K562 (cell line): ENCODE measurements at regions not wholly inside any gene's neighbourhood (a gene's known extent, or its start where the extent isn't known, plus 50 kb on each side); places are given as distances from the start of the nearest gene placed in this dataset.

Experiments used
- ATAC-seq: fragments of 200-7000 bp; cut with Tn5 transposase; 3 replicates; pipeline ENCODE4 v1.9.1; 2020; ENCODE audit warnings: moderate library complexity
- BruUV-seq: library from RNA; stranded (reverse); fragments of 400-500 nt; replicated peaks from 2 replicates; lab custom pipeline; 2021; lab: Mats Ljungman, UMichigan
- CTCF ChIA-PET: fragments of 300-600 bp; formaldehyde crosslinking; extraction: SDS; loops from one replicate; lab custom pipeline; 2021; ENCODE audit warnings: low intra/inter-chr PET ratio; lab: Yijun Ruan, JAX
- POLR2A ChIA-PET: fragments of 300-600, 350-650 bp; sonication (Branson Sonifier 250); formaldehyde crosslinking; extraction: SDS; loops from one replicate; lab custom pipeline; 2021; ENCODE audit warnings: antibody characterized with exemption, inconsistent platforms; lab: Yijun Ruan, JAX
- DNase-seq, 4 experiments: peaks; one replicate each; pipeline versions ENCODE4 v3.0.0 to v3.0.0-alpha.2; 2011 to 2018; ENCODE audit warnings: low spot score in 3 of 4, mixed read lengths in 3 of 4; ENCODE audit errors: extremely low read depth in 1 of 4
- FAIRE-seq: peaks from 2 replicates; lab custom pipeline; 2011; peaks lifted over from hg19 to GRCh38; lab: Jason Lieb, UNC
- H2AFZ ChIP-seq: 2 replicates; pipeline ENCODE4 v1.6.0; 2011; ENCODE audit warnings: low read depth, low read length, control low read depth, inconsistent platforms
- H3K27ac ChIP-seq: fragments of 200-600 bp; 3 replicates; pipeline ENCODE4 v1.8.0; 2011; ENCODE audit warnings: low read depth, mild to moderate bottlenecking, control low read depth, inconsistent platforms, low read length, moderate library complexity, mixed read lengths; ENCODE audit errors: extremely low read depth
- H3K27me3 ChIP-seq, 2 experiments: fragments of 300-600 bp in 1 of 2; 2 replicates in 1 of 2; 3 replicates in 1 of 2; pipeline versions ENCODE4 v1.6.0 to v1.8.0; 2011; ENCODE audit warnings: inconsistent platforms in 2 of 2, low read length in 2 of 2, mild to moderate bottlenecking in 1 of 2, mixed read lengths in 1 of 2, moderate library complexity in 1 of 2; ENCODE audit not compliant: control insufficient read depth in 2 of 2, insufficient read depth in 2 of 2
- H3K36me3 ChIP-seq: fragments of 300-600 bp; 3 replicates; pipeline ENCODE4 v1.8.0; 2011; ENCODE audit warnings: mild to moderate bottlenecking, low read length, inconsistent platforms; ENCODE audit not compliant: control insufficient read depth, insufficient read depth
- H3K4me1 ChIP-seq, 2 experiments: fragments of 200-600 bp in 1 of 2; replicated peaks in 1 of 2; 2 replicates in 1 of 2; 3 replicates in 1 of 2; pipeline versions ENCODE4 v1.5.1 to v1.8.0; 2011; ENCODE audit warnings: inconsistent platforms in 2 of 2, low read length in 2 of 2, mild to moderate bottlenecking in 1 of 2, mixed read lengths in 1 of 2, moderate library complexity in 1 of 2; ENCODE audit not compliant: control insufficient read depth in 2 of 2, insufficient read depth in 2 of 2
- H3K4me2 ChIP-seq: 2 replicates; pipeline ENCODE4 v1.6.1; 2011; ENCODE audit warnings: low read length, control low read depth, inconsistent platforms, mixed read lengths; ENCODE audit not compliant: insufficient read depth
- H3K4me3 ChIP-seq: fragments of 200-600 bp; sonication (generic), shearing (Covaris generic); 2 replicates; pipeline ENCODE4 v1.5.1; 2016; ENCODE audit warnings: control low read depth, inconsistent platforms
- H3K79me2 ChIP-seq: fragments of 200-600 bp; 3 replicates; pipeline ENCODE4 v1.8.0; 2011; ENCODE audit warnings: low read length, inconsistent platforms; ENCODE audit not compliant: control insufficient read depth, insufficient read depth
- H3K9ac ChIP-seq, 2 experiments: 2 replicates each; pipeline versions ENCODE4 v1.6.0 to v1.6.1; 2011; ENCODE audit warnings: low read depth in 2 of 2, low read length in 2 of 2, control low read depth in 1 of 2, inconsistent platforms in 1 of 2, mild to moderate bottlenecking in 1 of 2, mixed read lengths in 1 of 2; ENCODE audit not compliant: insufficient read depth in 1 of 2
- H3K9me1 ChIP-seq: one replicate; pipeline ENCODE4 v1.6.0; 2011; ENCODE audit warnings: inconsistent platforms, mild to moderate bottlenecking, low read length, moderate library complexity; ENCODE audit not compliant: control insufficient read depth, insufficient read depth
- H3K9me3 ChIP-seq: replicated peaks from 2 replicates; pipeline ENCODE4 v1.5.1; 2011; ENCODE audit warnings: low read depth, low read length, inconsistent platforms; ENCODE audit not compliant: control insufficient read depth, insufficient read depth
- H4K20me1 ChIP-seq: replicated peaks from 2 replicates; pipeline ENCODE4 v1.6.1; 2011; ENCODE audit warnings: low read length, inconsistent platforms, mixed read lengths; ENCODE audit not compliant: control insufficient read depth, insufficient read depth
- E2F3 ChIP-seq: fragments of 250-450 bp; sonication (Bioruptor Pico); IDR thresholded peaks from 2 replicates; pipeline ENCODE4 v1.4.0; 2020; ENCODE audit warnings: mild to moderate bottlenecking
- GATAD2A ChIP-seq: fragments of 450-650 bp; IDR thresholded peaks from 2 replicates; pipeline ENCODE4 v1.6.1; 2017
- KLF16 ChIP-seq: IDR thresholded peaks from 2 replicates; pipeline ENCODE4 v1.6.1; 2016; ENCODE audit warnings: antibody characterized with exemption
- MCM7 ChIP-seq, 2 experiments: fragments of 450-650 bp; IDR thresholded peaks; 2 replicates each; pipeline ENCODE4 v1.6.1; 2016 to 2018
- MIER1 ChIP-seq: fragments of 450-650 bp; IDR thresholded peaks from 2 replicates; pipeline ENCODE4 v1.6.1; 2016; ENCODE audit warnings: antibody characterized with exemption, mild to moderate bottlenecking, low read depth
- MYC ChIP-seq, 2 experiments: fragments of 250-450 bp in 1 of 2; sonication (Bioruptor Pico) in 1 of 2; IDR thresholded peaks; 2 replicates each; pipeline versions ENCODE4 v1.5.1 to v1.6.1; 2012 to 2021; ENCODE audit warnings: low read depth in 2 of 2, borderline replicate concordance in 1 of 2, improper control_type of control experiment in 1 of 2, low read length in 1 of 2, mild to moderate bottlenecking in 1 of 2, moderate library complexity in 1 of 2
- NFE2L1 ChIP-seq: fragments of 450-650 bp; IDR thresholded peaks from 2 replicates; pipeline ENCODE4 v1.6.1; 2016; ENCODE audit warnings: missing genetic modification characterization, low read depth, mild to moderate bottlenecking, missing compliant biosample characterization, moderate library complexity, borderline replicate concordance
- NR4A1 ChIP-seq, 2 experiments: fragments of 250-450 bp in 1 of 2; fragments of 450-650 bp in 1 of 2; sonication (Bioruptor Pico) in 1 of 2; IDR thresholded peaks; 2 replicates each; pipeline versions ENCODE4 v1.4.0 to v1.6.1; 2016 to 2020; ENCODE audit warnings: mild to moderate bottlenecking in 2 of 2, missing compliant biosample characterization in 1 of 2, missing genetic modification characterization in 1 of 2, moderate library complexity in 1 of 2
- PHF21A ChIP-seq: fragments of 450-650 bp; IDR thresholded peaks from 2 replicates; pipeline ENCODE4 v1.6.1; 2017; ENCODE audit warnings: low read depth, borderline replicate concordance
- SNRNP70 ChIP-seq: fragments of 200-400 bp; formaldehyde crosslinking; optimal IDR thresholded peaks from 2 replicates; pipeline ENCODE3; 2017; ENCODE audit warnings: low read depth, low read length
- SREBF1 ChIP-seq: fragments of 150-350 bp; IDR thresholded peaks from 2 replicates; pipeline ENCODE4 v1.6.1; 2014; ENCODE audit warnings: antibody characterized with exemption, low read depth, low read length, borderline replicate concordance
- TSC22D4 ChIP-seq: fragments of 450-650 bp; IDR thresholded peaks from 2 replicates; pipeline ENCODE4 v1.6.1; 2016; ENCODE audit warnings: missing genetic modification characterization, missing biosample characterization, control low read depth
- ZNF175 ChIP-seq: fragments of 200-800 bp; sonication (Bioruptor generic); IDR thresholded peaks from 2 replicates; pipeline ENCODE4 v1.6.1; 2016; ENCODE audit warnings: low read depth, mild to moderate bottlenecking, missing genetic modification characterization, missing compliant biosample characterization
- ZNF41 ChIP-seq: fragments of 250-450 bp; sonication (Bioruptor Pico); conservative IDR thresholded peaks from 2 replicates; pipeline ENCODE4 v1.4.0; 2020; ENCODE audit warnings: mild to moderate bottlenecking
- in situ Hi-C: fragments of 300-500 bp; cut with MboI; formaldehyde crosslinking; loops from 4 replicates; pipeline ENCODE4 v1.15.0; 2018; ENCODE audit warnings: inconsistent platforms, mixed read lengths
- intact Hi-C: fragments of 100-400 bp; cut with micrococcal nuclease; formaldehyde crosslinking; loops from 2 replicates; pipeline ENCODE4 v1.14.2; 2022
- TF ChIP-seq, protein P1 (sequence below): fragments of 250-450 bp; sonication (Bioruptor Pico); IDR thresholded peaks from 2 replicates; pipeline ENCODE4 v1.8.0; 2021; ENCODE audit warnings: moderate library complexity, mild to moderate bottlenecking, inconsistent platforms
- TF ChIP-seq, protein P2 (sequence below): fragments of 250-450 bp; sonication (Bioruptor Pico); IDR thresholded peaks from 2 replicates; pipeline ENCODE4 v1.8.0; 2022; ENCODE audit warnings: moderate library complexity, mild to moderate bottlenecking, inconsistent platforms
- TF ChIP-seq, protein P3 (sequence below): fragments of 450-650 bp; formaldehyde crosslinking; IDR thresholded peaks from 2 replicates; pipeline ENCODE4 v1.4.0; 2020; ENCODE audit warnings: mild to moderate bottlenecking, moderate library complexity
- TF ChIP-seq, protein P4 (sequence below): IDR thresholded peaks from 3 replicates; pipeline ENCODE4 v1.6.1; 2011; ENCODE audit warnings: borderline replicate concordance, mild to moderate bottlenecking, moderate library complexity; ENCODE audit not compliant: insufficient read length; ENCODE audit errors: extremely low read depth

DNA sequence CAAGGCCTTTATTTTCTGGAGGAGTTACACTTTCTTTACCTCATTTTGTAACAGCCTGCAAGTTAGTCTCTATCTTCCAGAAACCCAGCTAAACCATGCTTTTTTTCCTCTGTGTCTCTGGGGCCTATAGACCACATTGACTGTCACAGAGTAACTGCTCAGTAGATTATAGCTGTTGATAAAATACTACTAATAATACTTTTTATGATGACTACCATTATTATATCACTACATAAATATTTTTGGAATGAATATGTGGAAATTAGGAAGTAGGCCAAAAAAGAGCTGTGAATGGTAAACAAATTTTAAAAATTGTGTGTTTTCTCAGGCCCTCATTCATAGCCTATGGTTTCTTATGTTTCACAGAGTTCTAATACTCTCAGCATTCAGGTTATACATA, 233.1 kb upstream of the USP24 start:
- intact Hi-C loops = no loop called here
- POLR2A ChIA-PET = interaction anchor here (0.6 to 1.5 kb wide), 3 partner anchors 20 to 28 kb away, joined by 3 to 4 read pairs (median 3); no protein-coding TSS in a partner anchor
- Histone ChIP-seq H3K36me3 (no peaks in the 10 kb centered on the region), H3K9me1 (no peaks in the 10 kb centered on the region), H3K27ac (no peak overlapping the region), H3K9ac (no peak overlapping the region), H3K9me3 (no peaks in the 10 kb centered on the region), H2AFZ (no peak overlapping the region), H3K79me2 (no peaks in the 10 kb centered on the region), H3K4me2 (no peak overlapping the region), H4K20me1 (no peaks in the 10 kb centered on the region), H3K4me3 (no peak overlapping the region), H3K27me3 (no peaks in the 10 kb centered on the region), H3K4me1 (peaks cover 0 to 14% of the 10 kb centered on the region in 2 experiments; a peak in 3 of 5 replicates)
- in situ Hi-C loops = no loop called here
- DNase-seq = no peak
- no TSS peak for BruUV-seq
- ATAC-seq = no peak
- CTCF ChIA-PET = no interaction called here
- FAIRE-seq = no peak
- no peak for TF ChIP-seq SNRNP70
- no peak for TF ChIP-seq ZNF41 (CRISPR knock-in tag)
- TF ChIP-seq E2F3 (CRISPR knock-in tag) = no peak
- TF ChIP-seq, protein P1, sequence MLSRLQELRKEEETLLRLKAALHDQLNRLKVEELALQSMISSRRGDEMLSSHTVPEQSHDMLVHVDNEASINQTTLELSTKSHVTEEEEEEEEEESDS (CRISPR knock-in tag) = no peak
- TF ChIP-seq ZNF175 (CRISPR knock-in tag) = no peak
- no peak for TF ChIP-seq MIER1
- TF ChIP-seq, protein P2, sequence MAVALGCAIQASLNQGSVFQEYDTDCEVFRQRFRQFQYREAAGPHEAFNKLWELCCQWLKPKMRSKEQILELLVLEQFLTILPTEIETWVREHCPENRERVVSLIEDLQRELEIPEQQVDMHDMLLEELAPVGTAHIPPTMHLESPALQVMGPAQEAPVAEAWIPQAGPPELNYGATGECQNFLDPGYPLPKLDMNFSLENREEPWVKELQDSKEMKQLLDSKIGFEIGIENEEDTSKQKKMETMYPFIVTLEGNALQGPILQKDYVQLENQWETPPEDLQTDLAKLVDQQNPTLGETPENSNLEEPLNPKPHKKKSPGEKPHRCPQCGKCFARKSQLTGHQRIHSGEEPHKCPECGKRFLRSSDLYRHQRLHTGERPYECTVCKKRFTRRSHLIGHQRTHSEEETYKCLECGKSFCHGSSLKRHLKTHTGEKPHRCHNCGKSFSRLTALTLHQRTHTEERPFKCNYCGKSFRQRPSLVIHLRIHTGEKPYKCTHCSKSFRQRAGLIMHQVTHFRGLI (CRISPR knock-in tag) = no peak
- TF ChIP-seq MYC (IDR thresholded peaks at IDR 0.05; ENCODE audit: low read depth, low read length) = no peak
- TF ChIP-seq MYC (CRISPR knock-in tag; IDR thresholded peaks at IDR 0.05; ENCODE audit: borderline replicate concordance, low read depth) = no peak
- TF ChIP-seq PHF21A = no peak
- no peak for TF ChIP-seq SREBF1
- TF ChIP-seq NFE2L1 (tag) = no peak
- TF ChIP-seq, protein P3, sequence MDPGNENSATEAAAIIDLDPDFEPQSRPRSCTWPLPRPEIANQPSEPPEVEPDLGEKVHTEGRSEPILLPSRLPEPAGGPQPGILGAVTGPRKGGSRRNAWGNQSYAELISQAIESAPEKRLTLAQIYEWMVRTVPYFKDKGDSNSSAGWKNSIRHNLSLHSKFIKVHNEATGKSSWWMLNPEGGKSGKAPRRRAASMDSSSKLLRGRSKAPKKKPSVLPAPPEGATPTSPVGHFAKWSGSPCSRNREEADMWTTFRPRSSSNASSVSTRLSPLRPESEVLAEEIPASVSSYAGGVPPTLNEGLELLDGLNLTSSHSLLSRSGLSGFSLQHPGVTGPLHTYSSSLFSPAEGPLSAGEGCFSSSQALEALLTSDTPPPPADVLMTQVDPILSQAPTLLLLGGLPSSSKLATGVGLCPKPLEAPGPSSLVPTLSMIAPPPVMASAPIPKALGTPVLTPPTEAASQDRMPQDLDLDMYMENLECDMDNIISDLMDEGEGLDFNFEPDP (CRISPR knock-in tag) = no peak
- no peak for TF ChIP-seq MCM7 (IDR thresholded peaks at IDR 0.05)
- TF ChIP-seq, protein P4, sequence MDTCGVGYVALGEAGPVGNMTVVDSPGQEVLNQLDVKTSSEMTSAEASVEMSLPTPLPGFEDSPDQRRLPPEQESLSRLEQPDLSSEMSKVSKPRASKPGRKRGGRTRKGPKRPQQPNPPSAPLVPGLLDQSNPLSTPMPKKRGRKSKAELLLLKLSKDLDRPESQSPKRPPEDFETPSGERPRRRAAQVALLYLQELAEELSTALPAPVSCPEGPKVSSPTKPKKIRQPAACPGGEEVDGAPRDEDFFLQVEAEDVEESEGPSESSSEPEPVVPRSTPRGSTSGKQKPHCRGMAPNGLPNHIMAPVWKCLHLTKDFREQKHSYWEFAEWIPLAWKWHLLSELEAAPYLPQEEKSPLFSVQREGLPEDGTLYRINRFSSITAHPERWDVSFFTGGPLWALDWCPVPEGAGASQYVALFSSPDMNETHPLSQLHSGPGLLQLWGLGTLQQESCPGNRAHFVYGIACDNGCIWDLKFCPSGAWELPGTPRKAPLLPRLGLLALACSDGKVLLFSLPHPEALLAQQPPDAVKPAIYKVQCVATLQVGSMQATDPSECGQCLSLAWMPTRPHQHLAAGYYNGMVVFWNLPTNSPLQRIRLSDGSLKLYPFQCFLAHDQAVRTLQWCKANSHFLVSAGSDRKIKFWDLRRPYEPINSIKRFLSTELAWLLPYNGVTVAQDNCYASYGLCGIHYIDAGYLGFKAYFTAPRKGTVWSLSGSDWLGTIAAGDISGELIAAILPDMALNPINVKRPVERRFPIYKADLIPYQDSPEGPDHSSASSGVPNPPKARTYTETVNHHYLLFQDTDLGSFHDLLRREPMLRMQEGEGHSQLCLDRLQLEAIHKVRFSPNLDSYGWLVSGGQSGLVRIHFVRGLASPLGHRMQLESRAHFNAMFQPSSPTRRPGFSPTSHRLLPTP = no peak
- TF ChIP-seq NR4A1 (CRISPR knock-in tag; IDR thresholded peaks at IDR 0.05) = no peak
- no peak for TF ChIP-seq NR4A1 (tag; IDR thresholded peaks at IDR 0.05)
- TF ChIP-seq KLF16 = no peak
- TF ChIP-seq GATAD2A = no peak
- no peak for TF ChIP-seq TSC22D4
